K562 (cell line): ENCODE measurements at regions not wholly inside any gene's neighbourhood (a gene's known extent, or its start where the extent isn't known, plus 50 kb on each side); places are given as distances from the start of the nearest gene placed in this dataset.

Experiments
- ATAC-seq: fragments of 200-7000 bp; cut with Tn5 transposase; 3 replicates; pipeline ENCODE4 v1.9.1; 2020; ENCODE audit warnings: moderate library complexity
- BruUV-seq: library from RNA; stranded (reverse); fragments of 400-500 nt; replicated peaks from 2 replicates; lab custom pipeline; 2021; lab: Mats Ljungman, UMichigan
- CTCF ChIA-PET: fragments of 300-600 bp; formaldehyde crosslinking; extraction: SDS; loops from one replicate; lab custom pipeline; 2021; ENCODE audit warnings: low intra/inter-chr PET ratio; lab: Yijun Ruan, JAX
- POLR2A ChIA-PET: fragments of 300-600, 350-650 bp; sonication (Branson Sonifier 250); formaldehyde crosslinking; extraction: SDS; loops from one replicate; lab custom pipeline; 2021; ENCODE audit warnings: antibody characterized with exemption, inconsistent platforms; lab: Yijun Ruan, JAX
- DNase-seq, 4 experiments: peaks; one replicate each; pipeline versions ENCODE4 v3.0.0 to v3.0.0-alpha.2; 2011 to 2018; ENCODE audit warnings: low spot score in 3 of 4, mixed read lengths in 3 of 4; ENCODE audit errors: extremely low read depth in 1 of 4
- FAIRE-seq: peaks from 2 replicates; lab custom pipeline; 2011; peaks lifted over from hg19 to GRCh38; lab: Jason Lieb, UNC
- H2AFZ ChIP-seq: 2 replicates; pipeline ENCODE4 v1.6.0; 2011; ENCODE audit warnings: low read depth, low read length, control low read depth, inconsistent platforms
- H3K27ac ChIP-seq: fragments of 200-600 bp; 3 replicates; pipeline ENCODE4 v1.8.0; 2011; ENCODE audit warnings: low read depth, mild to moderate bottlenecking, control low read depth, inconsistent platforms, low read length, moderate library complexity, mixed read lengths; ENCODE audit errors: extremely low read depth
- H3K27me3 ChIP-seq, 2 experiments: fragments of 300-600 bp in 1 of 2; 2 replicates in 1 of 2; 3 replicates in 1 of 2; pipeline versions ENCODE4 v1.6.0 to v1.8.0; 2011; ENCODE audit warnings: inconsistent platforms in 2 of 2, low read length in 2 of 2, mild to moderate bottlenecking in 1 of 2, mixed read lengths in 1 of 2, moderate library complexity in 1 of 2; ENCODE audit not compliant: control insufficient read depth in 2 of 2, insufficient read depth in 2 of 2
- H3K36me3 ChIP-seq: fragments of 300-600 bp; 3 replicates; pipeline ENCODE4 v1.8.0; 2011; ENCODE audit warnings: mild to moderate bottlenecking, low read length, inconsistent platforms; ENCODE audit not compliant: control insufficient read depth, insufficient read depth
- H3K4me1 ChIP-seq, 2 experiments: fragments of 200-600 bp in 1 of 2; replicated peaks in 1 of 2; 2 replicates in 1 of 2; 3 replicates in 1 of 2; pipeline versions ENCODE4 v1.5.1 to v1.8.0; 2011; ENCODE audit warnings: inconsistent platforms in 2 of 2, low read length in 2 of 2, mild to moderate bottlenecking in 1 of 2, mixed read lengths in 1 of 2, moderate library complexity in 1 of 2; ENCODE audit not compliant: control insufficient read depth in 2 of 2, insufficient read depth in 2 of 2
- H3K4me2 ChIP-seq: 2 replicates; pipeline ENCODE4 v1.6.1; 2011; ENCODE audit warnings: low read length, control low read depth, inconsistent platforms, mixed read lengths; ENCODE audit not compliant: insufficient read depth
- H3K4me3 ChIP-seq: fragments of 200-600 bp; sonication (generic), shearing (Covaris generic); 2 replicates; pipeline ENCODE4 v1.5.1; 2016; ENCODE audit warnings: control low read depth, inconsistent platforms
- H3K79me2 ChIP-seq: fragments of 200-600 bp; 3 replicates; pipeline ENCODE4 v1.8.0; 2011; ENCODE audit warnings: low read length, inconsistent platforms; ENCODE audit not compliant: control insufficient read depth, insufficient read depth
- H3K9ac ChIP-seq, 2 experiments: 2 replicates each; pipeline versions ENCODE4 v1.6.0 to v1.6.1; 2011; ENCODE audit warnings: low read depth in 2 of 2, low read length in 2 of 2, control low read depth in 1 of 2, inconsistent platforms in 1 of 2, mild to moderate bottlenecking in 1 of 2, mixed read lengths in 1 of 2; ENCODE audit not compliant: insufficient read depth in 1 of 2
- H3K9me1 ChIP-seq: one replicate; pipeline ENCODE4 v1.6.0; 2011; ENCODE audit warnings: inconsistent platforms, mild to moderate bottlenecking, low read length, moderate library complexity; ENCODE audit not compliant: control insufficient read depth, insufficient read depth
- H3K9me3 ChIP-seq: replicated peaks from 2 replicates; pipeline ENCODE4 v1.5.1; 2011; ENCODE audit warnings: low read depth, low read length, inconsistent platforms; ENCODE audit not compliant: control insufficient read depth, insufficient read depth
- H4K20me1 ChIP-seq: replicated peaks from 2 replicates; pipeline ENCODE4 v1.6.1; 2011; ENCODE audit warnings: low read length, inconsistent platforms, mixed read lengths; ENCODE audit not compliant: control insufficient read depth, insufficient read depth
- MED1 ChIP-seq: sonication (generic); formaldehyde crosslinking; IDR thresholded peaks from 2 replicates; pipeline ENCODE4 v1.8.1; 2023; ENCODE audit warnings: missing genetic modification reagents, borderline replicate concordance
- PHF20 ChIP-seq: fragments of 450-650 bp; IDR thresholded peaks from 2 replicates; pipeline ENCODE4 v1.6.1; 2018; ENCODE audit not compliant: partially characterized antibody
- SP2 ChIP-seq: IDR thresholded peaks from 2 replicates; pipeline ENCODE4 v1.6.1; 2011; ENCODE audit warnings: mild to moderate bottlenecking, low read depth, low read length, moderate library complexity; ENCODE audit not compliant: poor library complexity, severe bottlenecking; ENCODE audit errors: extremely low read depth
- ZBTB49 ChIP-seq: sonication (generic); formaldehyde crosslinking; IDR thresholded peaks from 2 replicates; pipeline ENCODE4 v1.8.0; 2022; ENCODE audit warnings: missing genetic modification reagents, mild to moderate bottlenecking, borderline replicate concordance
- ZNF277 ChIP-seq: fragments of 250-450 bp; sonication (Bioruptor Pico); IDR thresholded peaks from 2 replicates; pipeline ENCODE4 v1.8.0; 2022; ENCODE audit warnings: inconsistent platforms, mild to moderate bottlenecking, moderate library complexity, borderline replicate concordance
- WGBS: fragments of 100-300 bp; shearing (Covaris generic); methylation state at CpG from one replicate; pipeline ENCODE4 v1.1.6; 2016; ENCODE audit warnings: low coverage, mixed read lengths; ENCODE audit not compliant: insufficient coverage; ENCODE audit errors: missing lambda C conversion rate; 5-methylcytosine and 5-hydroxymethylcytosine counted together
- in situ Hi-C: fragments of 300-500 bp; cut with MboI; formaldehyde crosslinking; loops from 4 replicates; pipeline ENCODE4 v1.15.0; 2018; ENCODE audit warnings: inconsistent platforms, mixed read lengths
- intact Hi-C: fragments of 100-400 bp; cut with micrococcal nuclease; formaldehyde crosslinking; loops from 2 replicates; pipeline ENCODE4 v1.14.2; 2022
- TF ChIP-seq, protein P1 (sequence below): sonication (generic); formaldehyde crosslinking; IDR thresholded peaks from 2 replicates; pipeline ENCODE4 v1.4.0; 2020; ENCODE audit warnings: mild to moderate bottlenecking, missing genetic modification reagents
- TF ChIP-seq, protein P2 (sequence below): sonication (generic); formaldehyde crosslinking; IDR thresholded peaks from 2 replicates; pipeline ENCODE4 v1.8.0; 2023; ENCODE audit warnings: mild to moderate bottlenecking, missing genetic modification reagents

- Histone ChIP-seq H3K9me1 (no peaks in the 10 kb centered on the region), H3K4me3 (no peak overlapping the region), H4K20me1 (0 out of 2 replicates have a peak, but pooled peaks cover 5% of the 10 kb centered on the region), H3K79me2 (no peaks in the 10 kb centered on the region), H3K27ac (no peak overlapping the region), H3K4me2 (no peak overlapping the region), H3K4me1 (no peaks in the 10 kb centered on the region), H2AFZ (no peak overlapping the region), H3K36me3 (no peaks in the 10 kb centered on the region), H3K9me3 (no peaks in the 10 kb centered on the region), H3K27me3 (peaks cover 10 to 28% of the 10 kb centered on the region in 2 experiments; a peak in 3 of 5 replicates), H3K9ac (no peak overlapping the region)
- FAIRE-seq (no peak), ATAC-seq (no peak), DNase-seq (no peak)
- no peak for TF ChIP-seq SP2
- TF ChIP-seq, protein P1, sequence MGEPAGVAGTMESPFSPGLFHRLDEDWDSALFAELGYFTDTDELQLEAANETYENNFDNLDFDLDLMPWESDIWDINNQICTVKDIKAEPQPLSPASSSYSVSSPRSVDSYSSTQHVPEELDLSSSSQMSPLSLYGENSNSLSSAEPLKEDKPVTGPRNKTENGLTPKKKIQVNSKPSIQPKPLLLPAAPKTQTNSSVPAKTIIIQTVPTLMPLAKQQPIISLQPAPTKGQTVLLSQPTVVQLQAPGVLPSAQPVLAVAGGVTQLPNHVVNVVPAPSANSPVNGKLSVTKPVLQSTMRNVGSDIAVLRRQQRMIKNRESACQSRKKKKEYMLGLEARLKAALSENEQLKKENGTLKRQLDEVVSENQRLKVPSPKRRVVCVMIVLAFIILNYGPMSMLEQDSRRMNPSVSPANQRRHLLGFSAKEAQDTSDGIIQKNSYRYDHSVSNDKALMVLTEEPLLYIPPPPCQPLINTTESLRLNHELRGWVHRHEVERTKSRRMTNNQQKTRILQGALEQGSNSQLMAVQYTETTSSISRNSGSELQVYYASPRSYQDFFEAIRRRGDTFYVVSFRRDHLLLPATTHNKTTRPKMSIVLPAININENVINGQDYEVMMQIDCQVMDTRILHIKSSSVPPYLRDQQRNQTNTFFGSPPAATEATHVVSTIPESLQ, result no peak
- no TSS peak for BruUV-seq
- ChIA-PET POLR2A (interaction anchor here (1.5 kb wide), 1 partner anchor 10 kb away, joined by 3 read pairs; no protein-coding TSS in a partner anchor), CTCF (no interaction called here)
- intact Hi-C loops, result no loop called here
- 2% methylated on average over 3 of the region's 3 CpGs for WGBS
- in situ Hi-C loops, result loop anchor here (10.0 kb wide), 1 partner anchor 1063 kb away; no protein-coding TSS in a partner anchor
Observed at GRCh38 chr6:45718131-45718530, 297.5 kb downstream of the CLIC5 start.

DNA sequence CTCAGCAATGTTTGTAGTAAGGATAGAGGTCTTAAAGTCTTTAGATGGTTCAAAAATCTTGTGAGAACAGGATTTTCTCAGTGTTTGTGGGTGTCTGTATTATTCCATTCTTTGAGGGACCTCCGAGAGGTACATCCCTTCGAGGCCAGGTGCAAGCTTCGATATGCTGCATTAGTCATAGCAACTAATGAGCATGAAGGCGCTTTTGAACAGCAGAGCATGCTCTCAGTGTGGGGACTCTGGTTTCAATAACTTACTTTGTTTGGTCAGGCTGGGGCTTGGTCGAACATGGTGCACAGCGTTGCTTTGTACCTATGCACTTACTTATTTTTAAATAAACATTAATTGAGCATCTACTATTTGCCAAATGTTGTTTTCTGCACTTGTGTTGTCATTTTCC is 297.9 kb downstream of the CLIC5 start:
- 0 out of 2 replicates have a peak, but pooled peaks cover 5% of the 10 kb centered on the region for H4K20me1 ChIP-seq
- H3K4me3 ChIP-seq, result no peak overlapping the region
- no peak overlapping the region for H3K27ac ChIP-seq
- POLR2A ChIA-PET, result interaction anchor here (1.5 kb wide), 1 partner anchor 10 kb away, joined by 3 read pairs; no protein-coding TSS in a partner anchor
- no peaks in the 10 kb centered on the region for H3K36me3 ChIP-seq
- DNase-seq, result no peak
- in situ Hi-C loops (loop anchor here (10.0 kb wide), 1 partner anchor 1063 kb away; no protein-coding TSS in a partner anchor), intact Hi-C loops (no loop called here)
- no peak overlapping the region for H2AFZ ChIP-seq
- no peak overlapping the region for H3K4me2 ChIP-seq
- CTCF ChIA-PET, result no interaction called here
- H3K9me3 ChIP-seq, result no peaks in the 10 kb centered on the region
- no peak for FAIRE-seq
- no peak overlapping the region for H3K9ac ChIP-seq
- ATAC-seq, result no peak
- no peaks in the 10 kb centered on the region for H3K9me1 ChIP-seq
- no peaks in the 10 kb centered on the region for H3K79me2 ChIP-seq
- no peaks in the 10 kb centered on the region for H3K4me1 ChIP-seq
- 1% methylated on average over 6 of the region's 6 CpGs for WGBS
- peaks cover 10 to 28% of the 10 kb centered on the region in 2 experiments; a peak in 3 of 5 replicates for H3K27me3 ChIP-seq
- BruUV-seq, result no TSS peak
- TF ChIP-seq, protein P2, sequence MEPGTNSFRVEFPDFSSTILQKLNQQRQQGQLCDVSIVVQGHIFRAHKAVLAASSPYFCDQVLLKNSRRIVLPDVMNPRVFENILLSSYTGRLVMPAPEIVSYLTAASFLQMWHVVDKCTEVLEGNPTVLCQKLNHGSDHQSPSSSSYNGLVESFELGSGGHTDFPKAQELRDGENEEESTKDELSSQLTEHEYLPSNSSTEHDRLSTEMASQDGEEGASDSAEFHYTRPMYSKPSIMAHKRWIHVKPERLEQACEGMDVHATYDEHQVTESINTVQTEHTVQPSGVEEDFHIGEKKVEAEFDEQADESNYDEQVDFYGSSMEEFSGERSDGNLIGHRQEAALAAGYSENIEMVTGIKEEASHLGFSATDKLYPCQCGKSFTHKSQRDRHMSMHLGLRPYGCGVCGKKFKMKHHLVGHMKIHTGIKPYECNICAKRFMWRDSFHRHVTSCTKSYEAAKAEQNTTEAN (CRISPR knock-in tag), result no peak
- TF ChIP-seq PHF20 (no peak), ZNF277 (no peak), ZBTB49 (no peak), MED1 (CRISPR knock-in tag) (no peak)
